Dendritic cell treated with granulocyte-macrophage colony-stimulating factor and Interleukin-4, amounts not matched to agents 40 ng/mL and 50 ng/mL, for 4 days (primary cell): ENCODE measurements at regions not wholly inside any gene's neighbourhood (a gene's known extent, or its start where the extent isn't known, plus 50 kb on each side); places are given as distances from the start of the nearest gene placed in this dataset.
"Not testable (repeated sequence)": the region's sequence is repeated elsewhere in the genome, so short reads cannot be mapped to it uniquely, and the experiment has no call there.

Source experiments
- H3K27ac Mint-ChIP-seq: one replicate; pipeline ENCODE4 v1.8.0; 2022; ENCODE audit warnings: mild to moderate bottlenecking, mixed read lengths
- H3K27me3 Mint-ChIP-seq: one replicate; pipeline ENCODE4 v1.8.0; 2022; ENCODE audit warnings: mild to moderate bottlenecking, mixed read lengths
- H3K36me3 Mint-ChIP-seq: one replicate; pipeline ENCODE4 v1.8.0; 2022; ENCODE audit warnings: low read depth, mixed read lengths
- H3K4me1 Mint-ChIP-seq: one replicate; pipeline ENCODE4 v1.8.0; 2022; ENCODE audit warnings: low read depth, mixed read lengths
- H3K4me3 Mint-ChIP-seq: one replicate; pipeline ENCODE4 v1.8.0; 2022; ENCODE audit warnings: mild to moderate bottlenecking, moderate library complexity, mixed read lengths
- H3K9me3 Mint-ChIP-seq: one replicate; pipeline ENCODE4 v1.8.0; 2022; ENCODE audit warnings: mixed read lengths
- intact Hi-C: fragments of 100-400 bp; cut with micrococcal nuclease; formaldehyde crosslinking; loops from one replicate; pipeline ENCODE4 v1.15.0; 2022

DNA sequence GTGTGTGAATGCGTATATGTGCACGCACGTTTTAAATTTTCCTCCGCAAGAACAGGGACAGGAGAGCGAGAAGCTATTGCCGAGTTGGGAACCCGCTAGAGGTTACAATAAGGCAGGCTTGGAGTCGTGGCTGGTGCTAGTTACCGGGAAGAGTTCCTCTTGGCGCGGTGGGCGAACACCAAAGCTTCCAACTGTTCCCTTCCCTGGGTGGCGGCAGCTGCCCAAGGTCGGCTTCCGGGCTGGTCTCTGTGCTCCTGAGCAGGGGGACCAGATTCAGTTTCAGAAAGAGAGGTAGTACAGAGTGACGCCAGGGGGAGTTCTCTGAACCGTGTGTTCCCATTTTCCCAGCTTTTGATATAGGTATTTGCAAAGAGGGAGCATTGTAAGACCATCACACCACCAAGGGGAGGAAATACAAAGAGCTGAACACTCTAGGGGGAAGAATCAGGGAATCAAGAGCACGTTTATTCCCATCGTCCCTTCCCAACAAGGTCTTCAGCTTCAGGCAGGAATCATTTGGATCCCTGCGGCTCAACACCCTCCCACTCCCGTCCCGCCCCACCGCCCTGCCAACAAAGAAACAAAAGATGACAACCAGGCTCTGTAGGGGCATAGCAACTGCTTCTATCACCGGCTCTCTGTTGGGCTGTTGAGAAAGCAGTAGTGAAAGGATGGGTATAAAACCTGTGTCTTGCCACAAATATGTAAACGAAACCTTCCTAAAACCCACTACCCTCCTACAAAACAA lies 113.6 kb upstream of the TEX13C start:
- Mint-ChIP-seq H3K36me3 (no peaks in the 10 kb centered on the region), H3K4me1 (peaks cover 17% of the 10 kb centered on the region), H3K4me3 (no peak overlapping the region), H3K9me3 (no peaks in the 10 kb centered on the region), H3K27me3 (peaks cover 48% of the 10 kb centered on the region), H3K27ac (no peak overlapping the region)
- intact Hi-C loops, result no loop called here

DNA sequence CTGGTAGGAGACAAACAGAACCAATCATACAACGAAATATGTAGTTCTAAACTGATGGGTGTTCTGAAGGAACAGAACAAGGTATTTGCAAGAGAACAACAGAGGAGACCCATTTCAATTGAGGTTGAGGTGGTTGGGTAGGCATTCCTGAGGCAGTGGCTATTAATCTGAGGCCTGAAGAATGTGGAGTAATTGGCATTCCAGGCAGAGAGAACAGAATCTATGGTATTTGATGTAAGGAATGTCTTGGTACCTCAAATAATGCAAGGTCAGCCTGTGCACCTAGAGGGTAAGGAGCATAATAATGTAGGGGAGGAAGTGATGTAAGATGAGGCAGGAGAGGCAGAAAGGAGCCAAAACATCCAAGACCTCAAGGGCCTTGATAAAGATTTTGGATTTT lies 109.5 kb upstream of the TEX13C start:
- intact Hi-C loops, result no loop called here
- Mint-ChIP-seq H3K27ac (no peak overlapping the region), H3K4me1 (no peaks in the 10 kb centered on the region), H3K9me3 (no peaks in the 10 kb centered on the region), H3K27me3 (peaks cover 15% of the 10 kb centered on the region), H3K36me3 (no peaks in the 10 kb centered on the region), H3K4me3 (no peak overlapping the region)

DNA sequence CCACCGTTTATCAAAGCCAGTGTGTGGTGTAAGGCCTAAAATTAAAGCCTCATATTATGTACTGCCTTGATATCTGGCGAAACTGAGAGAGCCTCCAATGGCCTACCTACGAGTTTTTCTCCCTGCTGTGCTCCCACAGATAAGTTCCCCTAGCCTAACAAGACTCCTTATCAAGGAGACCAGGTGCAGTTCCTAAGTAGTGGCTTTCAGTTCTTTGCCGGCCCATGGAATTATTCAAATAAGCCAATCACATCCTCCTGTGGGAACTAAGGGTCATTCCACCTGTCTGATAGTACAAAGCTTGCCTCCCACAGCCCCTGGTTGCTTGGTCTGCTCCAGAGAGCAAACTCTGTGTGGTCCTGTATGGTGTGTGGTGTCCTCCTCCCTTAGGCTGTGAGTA lies 99.8 kb upstream of the TEX13C start:
- H3K27me3 Mint-ChIP-seq, result no peaks in the 10 kb centered on the region
- intact Hi-C loops, result no loop called here
- peaks cover 11% of the 10 kb centered on the region for H3K9me3 Mint-ChIP-seq
- no peak overlapping the region for H3K27ac Mint-ChIP-seq
- no peaks in the 10 kb centered on the region for H3K4me1 Mint-ChIP-seq
- H3K4me3 Mint-ChIP-seq, result no peak overlapping the region
- H3K36me3 Mint-ChIP-seq, result no peaks in the 10 kb centered on the region

DNA sequence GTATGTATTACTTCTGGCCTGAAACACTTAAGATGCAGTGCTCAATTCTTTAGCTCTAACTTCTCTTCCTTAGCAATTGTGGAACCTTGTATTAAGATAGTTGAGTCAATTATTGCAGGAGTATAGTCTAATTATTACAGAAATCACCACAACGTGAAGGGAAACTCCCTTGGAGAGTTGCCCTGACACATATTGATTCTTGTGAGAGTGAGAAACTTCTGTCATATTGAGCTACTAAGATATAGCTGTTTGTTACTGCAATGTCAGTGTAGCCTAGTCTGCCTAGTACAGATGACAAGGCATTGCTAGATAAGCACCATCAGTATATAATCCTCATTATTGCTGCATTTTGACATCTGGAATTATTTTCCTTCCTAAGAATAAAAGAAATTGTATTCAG lies 82.7 kb upstream of the TEX13C start:
- H3K9me3 Mint-ChIP-seq, result no peaks in the 10 kb centered on the region
- intact Hi-C loops, result no loop called here
- no peaks in the 10 kb centered on the region for H3K27me3 Mint-ChIP-seq
- no peak overlapping the region for H3K4me3 Mint-ChIP-seq
- no peaks in the 10 kb centered on the region for H3K36me3 Mint-ChIP-seq
- no peak overlapping the region for H3K27ac Mint-ChIP-seq
- H3K4me1 Mint-ChIP-seq, result no peaks in the 10 kb centered on the region

DNA sequence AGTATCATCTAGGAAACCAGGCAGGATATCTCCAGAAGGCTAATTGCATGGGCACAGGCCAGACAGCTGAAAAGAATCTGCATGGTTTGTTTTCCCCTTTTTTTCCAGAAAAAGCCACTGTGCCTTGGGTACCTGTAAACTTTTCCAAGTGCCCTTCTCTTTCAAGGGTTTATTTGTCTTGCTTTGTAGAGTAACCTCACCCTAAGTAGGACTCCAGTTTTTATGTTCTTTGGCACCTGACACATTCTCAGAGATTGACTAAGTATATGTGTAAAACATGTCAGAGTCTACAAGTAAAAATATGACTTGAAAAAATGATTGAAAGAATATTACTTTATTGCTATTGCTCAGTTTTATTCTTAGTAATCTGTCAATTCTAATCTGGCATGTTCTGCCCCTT lies 70.7 kb upstream of the TEX13C start:
- intact Hi-C loops, result no loop called here

DNA sequence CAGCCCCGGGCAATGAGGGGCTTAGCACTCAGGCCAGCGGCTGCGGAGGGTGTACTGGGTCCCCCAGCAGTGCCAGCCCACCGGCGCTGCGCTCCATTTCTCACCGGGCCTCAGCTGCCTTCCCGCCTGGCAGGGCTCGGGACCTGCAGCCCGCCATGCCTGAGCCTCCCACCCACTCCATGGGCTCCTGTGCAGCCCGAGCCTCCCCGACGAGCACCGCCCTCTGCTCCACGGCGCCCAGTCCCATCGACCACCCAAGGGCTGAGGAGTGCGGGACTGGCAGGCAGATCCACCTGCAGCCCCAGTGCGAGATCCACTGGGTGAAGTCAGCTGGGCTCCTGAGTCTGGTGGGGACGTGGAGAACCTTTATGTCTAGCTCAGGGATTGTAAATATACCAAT lies 63.9 kb upstream of the TEX13C start:
- H3K27ac Mint-ChIP-seq, H3K4me3 Mint-ChIP-seq, H3K4me1 Mint-ChIP-seq, H3K36me3 Mint-ChIP-seq, H3K27me3 Mint-ChIP-seq, H3K9me3 Mint-ChIP-seq, intact Hi-C loops: not testable (repeated sequence)

More for the DNA sequence above, 70.7 kb upstream of the TEX13C start:
- H3K4me3 Mint-ChIP-seq, result no peak overlapping the region
- H3K27ac Mint-ChIP-seq, result no peak overlapping the region
- no peaks in the 10 kb centered on the region for H3K4me1 Mint-ChIP-seq
- no peaks in the 10 kb centered on the region for H3K9me3 Mint-ChIP-seq
- H3K27me3 Mint-ChIP-seq, result no peaks in the 10 kb centered on the region
- no peaks in the 10 kb centered on the region for H3K36me3 Mint-ChIP-seq

DNA sequence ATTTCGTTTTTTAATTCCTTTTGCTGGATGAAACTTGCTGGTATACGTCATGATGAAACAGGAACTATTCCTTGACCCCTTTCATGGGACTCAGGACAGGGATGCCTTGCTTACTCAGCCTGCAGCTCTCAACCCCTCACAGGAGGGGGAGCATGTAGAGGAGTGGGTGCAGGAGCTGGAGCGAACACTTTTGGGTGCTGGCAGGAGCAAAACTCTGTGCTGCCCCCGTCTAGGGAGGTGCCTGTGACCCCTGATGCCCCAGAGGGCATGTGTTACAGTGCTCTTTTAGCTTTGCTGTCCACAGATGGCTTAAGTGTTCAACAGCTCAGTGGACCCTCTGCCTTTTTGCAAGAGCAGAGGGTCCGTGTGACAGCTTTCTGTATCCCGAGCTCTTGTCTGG lies 56.8 kb upstream of the TEX13C start:
- Mint-ChIP-seq H3K27me3 (no peaks in the 10 kb centered on the region), H3K9me3 (peaks cover 22% of the 10 kb centered on the region), H3K27ac (no peak overlapping the region), H3K4me3 (no peak overlapping the region), H3K36me3 (no peaks in the 10 kb centered on the region), H3K4me1 (no peaks in the 10 kb centered on the region)
- intact Hi-C loops, result no loop called here

DNA sequence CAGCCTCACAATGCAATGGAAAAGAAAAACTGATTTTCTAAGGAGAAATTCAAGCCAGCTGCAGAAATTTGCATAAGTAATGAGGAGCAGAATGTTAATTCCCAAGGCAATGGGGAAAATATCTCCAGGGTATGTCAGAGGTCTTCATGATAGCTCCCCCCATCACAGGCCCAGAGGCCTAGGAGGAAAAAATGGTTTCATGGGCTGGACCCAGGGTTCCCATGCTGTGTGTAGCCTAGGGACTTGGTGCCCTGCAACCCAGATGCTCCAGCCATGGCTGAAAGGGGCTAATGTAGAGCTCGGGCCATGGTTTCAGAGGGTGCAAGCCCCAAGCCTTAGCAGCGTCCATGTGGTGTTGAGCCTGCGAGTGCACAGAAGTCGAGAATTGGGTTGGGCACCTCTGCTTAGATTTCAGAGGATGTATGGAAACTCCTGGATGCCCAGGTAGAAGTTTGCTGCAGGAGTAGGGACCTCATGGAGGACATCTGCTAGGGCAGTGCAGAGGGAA lies 53.5 kb upstream of the TEX13C start:
- peaks cover 22% of the 10 kb centered on the region for H3K9me3 Mint-ChIP-seq
- intact Hi-C loops, result no loop called here
- H3K36me3 Mint-ChIP-seq, result no peaks in the 10 kb centered on the region
- H3K4me1 Mint-ChIP-seq, result no peaks in the 10 kb centered on the region
- H3K4me3 Mint-ChIP-seq, result no peak overlapping the region
- no peak overlapping the region for H3K27ac Mint-ChIP-seq
- no peaks in the 10 kb centered on the region for H3K27me3 Mint-ChIP-seq
